Neural cell (in vitro differentiated cells): ENCODE measurements at regions not wholly inside any gene's neighbourhood (a gene's known extent, or its start where the extent isn't known, plus 50 kb on each side); places are given as distances from the start of the nearest gene placed in this dataset.

ENCODE experiments used
- CTCF ChIP-seq: fragments of 450-650 bp; IDR thresholded peaks from 2 replicates; pipeline ENCODE4 v1.5.1; 2014; ENCODE audit warnings: antibody characterized with exemption, mild to moderate bottlenecking, moderate library complexity; ENCODE audit not compliant: poor library complexity, severe bottlenecking
- EP300 ChIP-seq: fragments of 450-650 bp; conservative IDR thresholded peaks from 2 replicates; pipeline ENCODE4 v1.6.1; 2014; ENCODE audit warnings: antibody characterized with exemption, mild to moderate bottlenecking, moderate library complexity; ENCODE audit not compliant: poor library complexity, severe bottlenecking
- EZH2 ChIP-seq: fragments of 200-600, 300-800 bp; shearing (Covaris generic), sonication (generic); IDR thresholded peaks from 2 replicates; pipeline ENCODE4 v1.6.1; 2014; ENCODE audit warnings: antibody characterized with exemption, low read length, borderline replicate concordance, mild to moderate bottlenecking; ENCODE audit not compliant: insufficient read depth, poor library complexity, severe bottlenecking
- MXI1 ChIP-seq: fragments of 450-650 bp; conservative IDR thresholded peaks from 2 replicates; pipeline ENCODE4 v1.6.1; 2014; ENCODE audit warnings: antibody characterized with exemption, mild to moderate bottlenecking; ENCODE audit not compliant: poor library complexity, severe bottlenecking
- POLR2AphosphoS5 ChIP-seq: IDR thresholded peaks from 2 replicates; pipeline ENCODE4 v1.6.1; 2012
- RAD21 ChIP-seq: fragments of 450-650 bp; conservative IDR thresholded peaks from 2 replicates; pipeline ENCODE4 v1.6.1; 2014; ENCODE audit warnings: antibody characterized with exemption, mild to moderate bottlenecking, moderate library complexity
- REST ChIP-seq: IDR thresholded peaks from 2 replicates; pipeline ENCODE4 v1.6.1; 2012; ENCODE audit warnings: borderline replicate concordance
- SMC3 ChIP-seq: fragments of 450-650 bp; conservative IDR thresholded peaks from 2 replicates; pipeline ENCODE4 v1.6.1; 2014; ENCODE audit warnings: antibody characterized with exemption, mild to moderate bottlenecking, moderate library complexity; ENCODE audit not compliant: poor library complexity
- TAF1 ChIP-seq: IDR thresholded peaks from 2 replicates; pipeline ENCODE4 v1.6.1; 2012; ENCODE audit warnings: low read depth

GRCh38 chr12:91952916-91953315 lies 192.7 kb downstream of the BTG1 start:
- no peak for TF ChIP-seq POLR2AphosphoS5
- no peak for TF ChIP-seq CTCF
- TF ChIP-seq EP300 = no peak
- no peak for TF ChIP-seq MXI1
- no peak for TF ChIP-seq RAD21
- TF ChIP-seq REST = no peak
- TF ChIP-seq TAF1 = no peak
- no peak for TF ChIP-seq EZH2
- no peak for TF ChIP-seq SMC3
